Fibroblast of mammary gland (primary cell): ENCODE measurements at regions not wholly inside any gene's neighbourhood (a gene's known extent, or its start where the extent isn't known, plus 50 kb on each side); places are given as distances from the start of the nearest gene placed in this dataset.

Source experiments
- DNase-seq: peaks from one replicate; pipeline ENCODE4 v3.0.0-alpha.2; 2010; ENCODE audit warnings: low read depth
- H3K4me3 ChIP-seq: 2 replicates; pipeline ENCODE4 v1.5.1; 2011; ENCODE audit warnings: low read depth, mild to moderate bottlenecking, low read length, moderate library complexity; ENCODE audit not compliant: control insufficient read depth
- CTCF ChIP-seq: conservative IDR thresholded peaks from 2 replicates; pipeline ENCODE4 v1.5.1; 2011; ENCODE audit warnings: low read depth, low read length, inconsistent platforms; ENCODE audit not compliant: control insufficient read depth, insufficient read depth

GRCh38 chr20:6471110-6471647 is 296.3 kb upstream of the BMP2 start:
- DNase-seq: no peak
- H3K4me3 ChIP-seq: no peak overlapping the region
- no peak for TF ChIP-seq CTCF

- no peak for DNase-seq
- TF ChIP-seq CTCF: no peak
- H3K4me3 ChIP-seq: no peak overlapping the region
Measured at GRCh38 chr20:6469695-6470094, 297.8 kb upstream of the BMP2 start.

GRCh38 chr20:6468423-6469116 is 298.9 kb upstream of the BMP2 start:
- DNase-seq: no peak
- TF ChIP-seq CTCF: no peak
- H3K4me3 ChIP-seq: no peak overlapping the region

GRCh38 chr20:6467562-6467961 is 299.9 kb upstream of the BMP2 start:
- no peak for DNase-seq
- TF ChIP-seq CTCF: no peak
- H3K4me3 ChIP-seq: no peak overlapping the region

- no peak overlapping the region for H3K4me3 ChIP-seq
- DNase-seq: no peak
- no peak for TF ChIP-seq CTCF
Measured at GRCh38 chr20:6466075-6466810, 301.2 kb upstream of the BMP2 start.

GRCh38 chr20:6450841-6451240 is 316.6 kb upstream of the BMP2 start:
- H3K4me3 ChIP-seq: no peak overlapping the region
- TF ChIP-seq CTCF: no peak
- no peak for DNase-seq
